Thyroid gland (tissue), 4 donors: ENCODE measurements at regions not wholly inside any gene's neighbourhood (a gene's known extent, or its start where the extent isn't known, plus 50 kb on each side); places are given as distances from the start of the nearest gene placed in this dataset.

Experiments
- DNase-seq, 2 donors: peaks; one replicate each; pipeline ENCODE4 v3.0.0-alpha.2; 2019
- H3K27ac ChIP-seq, 3 donors: fragments of 200-600 bp; sonication (generic); 1 replicate in 2 of 3; 2 replicates in 1 of 3; pipeline ENCODE4 v1.5.1; 2016 to 2019; ENCODE audit warnings: mild to moderate bottlenecking in 1 of 3, moderate library complexity in 1 of 3
- H3K27me3 ChIP-seq: fragments of 200-600 bp; sonication (generic); one replicate; pipeline ENCODE4 v1.5.1; 2019
- H3K36me3 ChIP-seq, 2 donors: fragments of 200-600 bp; sonication (generic); one replicate each; pipeline ENCODE4 v1.5.1; 2016 to 2019
- H3K4me1 ChIP-seq, 2 donors: fragments of 200-600 bp; sonication (generic); one replicate each; pipeline ENCODE4 v1.5.1; 2017 to 2019
- H3K4me3 ChIP-seq, 3 donors: fragments of 200-600 bp; sonication (generic); replicated peaks in 1 of 3; 1 replicate in 2 of 3; 2 replicates in 1 of 3; pipeline ENCODE4 v1.5.1; 2016; ENCODE audit warnings: mild to moderate bottlenecking in 1 of 3
- H3K9me3 ChIP-seq: fragments of 200-600 bp; sonication (generic); one replicate; pipeline ENCODE4 v1.5.1; 2017
- CTCF ChIP-seq, 6 experiments: fragments of 200-600 bp in 3 of 6; fragments of 450-650 bp in 3 of 6; sonication (generic) in 3 of 6; IDR thresholded peaks; one replicate each; pipeline ENCODE4 v1.5.1; 2016 to 2019; ENCODE audit warnings: antibody characterized with exemption in 6 of 6, mild to moderate bottlenecking in 2 of 6, inconsistent platforms in 1 of 6, moderate library complexity in 1 of 6
- POLR2A ChIP-seq, 2 donors: fragments of 450-650 bp; IDR thresholded peaks; one replicate each; pipeline ENCODE4 v1.6.1; 2017; ENCODE audit warnings: antibody characterized with exemption in 2 of 2, mild to moderate bottlenecking in 2 of 2, moderate library complexity in 1 of 2
- WGBS, 2 donors: methylation state at CpG; one replicate each; pipeline ENCODE4 v1.1.5; 2017; 5-methylcytosine and 5-hydroxymethylcytosine counted together
- intact Hi-C: fragments of 100-400 bp; cut with DNase I; formaldehyde crosslinking; loops from one replicate; pipeline ENCODE4 v1.15.1; 2023

- H3K9me3 ChIP-seq, result no peaks in the 10 kb centered on the region
- no peak for DNase-seq
- H3K36me3 ChIP-seq, result no peaks in the 10 kb centered on the region
- no peak overlapping the region for H3K27ac ChIP-seq
- intact Hi-C loops, result no loop called here
- 92 to 95% methylated on average over 2 of the region's 2 CpGs for WGBS, 2 donors
- no peaks in the 10 kb centered on the region for H3K27me3 ChIP-seq
- H3K4me1 ChIP-seq, result no peaks in the 10 kb centered on the region
- TF ChIP-seq POLR2A (IDR thresholded peaks at IDR 0.05), result no peak
- TF ChIP-seq CTCF (IDR thresholded peaks at IDR 0.05), result no peak
- H3K4me3 ChIP-seq, result no peak overlapping the region
Measured at GRCh38 chr14:47826809-47827208, 151.4 kb upstream of the MDGA2 start.

DNA sequence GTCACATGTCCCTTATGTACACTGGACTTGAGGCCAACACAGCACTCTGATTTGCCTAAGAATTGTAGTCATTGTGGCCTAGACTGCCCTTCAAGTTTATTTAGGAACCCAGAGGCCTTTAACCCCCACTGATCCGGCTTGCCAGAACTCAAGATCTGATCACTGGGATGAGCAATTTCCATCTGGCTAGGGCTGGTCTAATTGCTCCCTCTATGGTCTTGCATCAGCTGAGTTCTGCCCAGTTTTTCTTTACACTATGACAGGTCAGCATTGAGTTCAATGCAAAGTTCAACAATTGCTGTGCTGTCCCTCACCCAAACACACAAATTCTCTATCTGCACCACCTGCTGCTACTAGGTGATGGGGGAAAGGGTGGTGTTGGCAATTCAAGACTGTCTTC, 146.9 kb upstream of the MDGA2 start:
- H3K4me3 ChIP-seq, result no peak overlapping the region
- no peaks in the 10 kb centered on the region for H3K36me3 ChIP-seq
- 69 to 79% methylated on average over 1 of the region's 1 CpG for WGBS, 2 donors
- intact Hi-C loops, result no loop called here
- no peak for TF ChIP-seq CTCF (IDR thresholded peaks at IDR 0.05)
- no peak for TF ChIP-seq POLR2A (IDR thresholded peaks at IDR 0.05)
- H3K9me3 ChIP-seq, result no peaks in the 10 kb centered on the region
- no peak for DNase-seq
- no peak overlapping the region for H3K27ac ChIP-seq
- H3K4me1 ChIP-seq, result no peaks in the 10 kb centered on the region
- no peaks in the 10 kb centered on the region for H3K27me3 ChIP-seq

GRCh38 chr14:47821135-47821534, 145.7 kb upstream of the MDGA2 start:
- WGBS, 2 donors, result 73 to 86% methylated on average over 1 of the region's 1 CpG
- TF ChIP-seq POLR2A (IDR thresholded peaks at IDR 0.05) (no peak), CTCF (IDR thresholded peaks at IDR 0.05) (no peak)
- Histone ChIP-seq H3K4me3 (no peak overlapping the region), H3K27me3 (no peaks in the 10 kb centered on the region), H3K9me3 (no peaks in the 10 kb centered on the region), H3K36me3 (no peaks in the 10 kb centered on the region), H3K4me1 (no peaks in the 10 kb centered on the region), H3K27ac (no peak overlapping the region)
- intact Hi-C loops, result no loop called here
- DNase-seq, result no peak

GRCh38 chr14:47790477-47790876, 115.1 kb upstream of the MDGA2 start:
- whole genome bisulfite sequencing, 2 donors, result 93 to 95% methylated on average over 6 of the region's 6 CpGs
- TF ChIP-seq POLR2A (IDR thresholded peaks at IDR 0.05) (no peak), CTCF (IDR thresholded peaks at IDR 0.05) (no peak)
- H3K27ac ChIP-seq, result no peak overlapping the region
- no peak for DNase-seq
- H3K36me3 ChIP-seq, result no peaks in the 10 kb centered on the region
- intact Hi-C loops, result no loop called here
- no peaks in the 10 kb centered on the region for H3K4me1 ChIP-seq
- no peaks in the 10 kb centered on the region for H3K9me3 ChIP-seq
- no peak overlapping the region for H3K4me3 ChIP-seq
- no peaks in the 10 kb centered on the region for H3K27me3 ChIP-seq

DNA sequence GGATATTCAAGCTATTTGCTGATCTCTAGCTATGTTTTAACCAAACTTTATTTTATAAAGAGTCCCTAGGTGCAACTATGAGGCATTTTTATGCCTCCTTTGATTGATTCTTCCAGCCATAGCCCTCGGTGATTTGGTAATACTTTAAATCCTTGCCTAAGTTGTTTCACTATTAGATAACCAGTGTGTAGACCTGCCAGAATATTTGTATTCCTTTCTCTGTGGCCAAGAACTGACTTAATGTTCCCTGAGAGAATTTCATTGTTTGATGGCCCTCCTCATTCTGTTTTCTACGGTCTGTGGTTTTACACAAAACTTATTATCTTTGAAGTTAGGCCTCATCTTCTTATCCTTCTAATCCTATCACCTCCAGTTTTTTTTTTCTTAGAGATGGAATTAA, 109.7 kb upstream of the MDGA2 start:
- Histone ChIP-seq H3K9me3 (no peaks in the 10 kb centered on the region), H3K27ac (no peak overlapping the region), H3K4me1 (no peaks in the 10 kb centered on the region), H3K36me3 (no peaks in the 10 kb centered on the region), H3K27me3 (no peaks in the 10 kb centered on the region), H3K4me3 (no peak overlapping the region)
- intact Hi-C loops, result no loop called here
- DNase-seq, result no peak
- WGBS, 2 donors, result 75 to 83% methylated on average over 2 of the region's 2 CpGs
- no peak for TF ChIP-seq CTCF (IDR thresholded peaks at IDR 0.05)
- no peak for TF ChIP-seq POLR2A (IDR thresholded peaks at IDR 0.05)
